SK-N-SH treated with all-trans-retinoic acid at 6 μM for 48 hours (cell line): ENCODE measurements at regions not wholly inside any gene's neighbourhood (a gene's known extent, or its start where the extent isn't known, plus 50 kb on each side); places are given as distances from the start of the nearest gene placed in this dataset.

Source experiments
- ATAC-seq: fragments of 200-7000 bp; cut with Tn5 transposase; 3 replicates; pipeline ENCODE4 v1.9.1; 2020; ENCODE audit warnings: mild to moderate bottlenecking, moderate library complexity
- ARNTL ChIP-seq: fragments of 450-650 bp; formaldehyde crosslinking; IDR thresholded peaks from 2 replicates; pipeline ENCODE4 v1.5.0; 2020; ENCODE audit warnings: low read depth, mild to moderate bottlenecking, moderate library complexity, borderline replicate concordance
- BACH2 ChIP-seq: fragments of 250-450 bp; sonication (Bioruptor Pico); IDR thresholded peaks from 2 replicates; pipeline ENCODE4 v1.9.0; 2021; ENCODE audit warnings: mild to moderate bottlenecking, borderline replicate concordance
- CREB5 ChIP-seq: fragments of 250-450 bp; sonication (Bioruptor Pico); IDR thresholded peaks from 2 replicates; pipeline ENCODE4 v1.5.1; 2020; ENCODE audit warnings: low read depth, mild to moderate bottlenecking, moderate library complexity
- CSDC2 ChIP-seq: fragments of 250-450 bp; sonication (Bioruptor Pico); IDR thresholded peaks from 2 replicates; pipeline ENCODE4 v1.5.0; 2020; ENCODE audit warnings: mild to moderate bottlenecking, moderate library complexity
- ESRRG ChIP-seq: fragments of 250-450 bp; sonication (Bioruptor Pico); IDR thresholded peaks from 2 replicates; pipeline ENCODE4 v1.6.1; 2021; ENCODE audit warnings: mild to moderate bottlenecking
- GLIS3 ChIP-seq: fragments of 250-450 bp; sonication (Bioruptor Pico); IDR thresholded peaks from 2 replicates; pipeline ENCODE4 v1.5.0; 2020; ENCODE audit warnings: mild to moderate bottlenecking, moderate library complexity
- ISL1 ChIP-seq: fragments of 250-450 bp; sonication (Bioruptor Pico); IDR thresholded peaks from 2 replicates; pipeline ENCODE4 v2.1.2; 2022; ENCODE audit warnings: mild to moderate bottlenecking, moderate library complexity
- OSR1 ChIP-seq: fragments of 250-450 bp; sonication (Bioruptor Pico); IDR thresholded peaks from 2 replicates; pipeline ENCODE4 v1.8.0; 2022; ENCODE audit warnings: moderate library complexity, mild to moderate bottlenecking, inconsistent platforms
- PATZ1 ChIP-seq: fragments of 250-450 bp; sonication (Bioruptor Pico); IDR thresholded peaks from 2 replicates; pipeline ENCODE4 v1.8.0; 2020; ENCODE audit warnings: mild to moderate bottlenecking, moderate library complexity, borderline replicate concordance
- POU6F1 ChIP-seq: fragments of 250-450 bp; sonication (Bioruptor Pico); IDR thresholded peaks from 2 replicates; pipeline ENCODE4 v1.8.0; 2021; ENCODE audit warnings: low read depth, mild to moderate bottlenecking, moderate library complexity, borderline replicate concordance
- PPARA ChIP-seq: fragments of 250-450 bp; sonication (Bioruptor Pico); IDR thresholded peaks from 2 replicates; pipeline ENCODE4 v1.5.0; 2020; ENCODE audit warnings: mild to moderate bottlenecking, borderline replicate concordance
- RARB ChIP-seq: fragments of 250-450 bp; sonication (Bioruptor Pico); IDR thresholded peaks from 2 replicates; pipeline ENCODE4 v1.8.0; 2021; ENCODE audit warnings: mild to moderate bottlenecking, moderate library complexity
- SNAI2 ChIP-seq: fragments of 250-450 bp; sonication (Bioruptor Pico); IDR thresholded peaks from 2 replicates; pipeline ENCODE4 v1.5.0; 2020; ENCODE audit warnings: mild to moderate bottlenecking, moderate library complexity
- TCF4 ChIP-seq: fragments of 250-450 bp; sonication (Bioruptor Pico); IDR thresholded peaks from 2 replicates; pipeline ENCODE4 v1.8.0; 2021; ENCODE audit warnings: mild to moderate bottlenecking, moderate library complexity, borderline replicate concordance
- TOX ChIP-seq: fragments of 250-450 bp; sonication (Bioruptor Pico); IDR thresholded peaks from 2 replicates; pipeline ENCODE4 v1.8.0; 2021; ENCODE audit warnings: mild to moderate bottlenecking, moderate library complexity, borderline replicate concordance
- TSHZ2 ChIP-seq: fragments of 250-450 bp; sonication (Bioruptor Pico); IDR thresholded peaks from 2 replicates; pipeline ENCODE4 v1.5.0; 2020; ENCODE audit warnings: mild to moderate bottlenecking, moderate library complexity
- ZC3H10 ChIP-seq: fragments of 250-450 bp; sonication (Bioruptor Pico); IDR thresholded peaks from 2 replicates; pipeline ENCODE4 v1.5.1; 2021; ENCODE audit warnings: mild to moderate bottlenecking, moderate library complexity
- ZFP3 ChIP-seq: fragments of 250-450 bp; sonication (Bioruptor Pico); IDR thresholded peaks from 2 replicates; pipeline ENCODE4 v1.5.0; 2020; ENCODE audit warnings: mild to moderate bottlenecking, moderate library complexity
- ZFP30 ChIP-seq: fragments of 450-650 bp; formaldehyde crosslinking; IDR thresholded peaks from 2 replicates; pipeline ENCODE4 v1.5.0; 2022; ENCODE audit warnings: mild to moderate bottlenecking, moderate library complexity
- ZNF565 ChIP-seq: fragments of 450-650 bp; formaldehyde crosslinking; conservative IDR thresholded peaks from 2 replicates; pipeline ENCODE4 v1.5.0; 2020; ENCODE audit warnings: low read depth, mild to moderate bottlenecking, moderate library complexity
- ZNF8 ChIP-seq: fragments of 450-650 bp; formaldehyde crosslinking; IDR thresholded peaks from 2 replicates; pipeline ENCODE4 v1.5.0; 2020; ENCODE audit warnings: mild to moderate bottlenecking, moderate library complexity

- ATAC-seq = no peak
- TF ChIP-seq ZNF565 (no peak), OSR1 (CRISPR knock-in tag) (no peak), CSDC2 (CRISPR knock-in tag) (no peak), ZNF8 (CRISPR knock-in tag) (no peak), PPARA (no peak), ZFP30 (CRISPR knock-in tag) (no peak)
Observed at GRCh38 chr13:31870511-31870910, 131.2 kb downstream of the RXFP2 start.

- no peak for ATAC-seq
- TF ChIP-seq GLIS3 (CRISPR knock-in tag) = no peak
- TF ChIP-seq ZC3H10 = no peak
- no peak for TF ChIP-seq ARNTL (CRISPR knock-in tag)
- no peak for TF ChIP-seq ZNF565
- no peak for TF ChIP-seq CSDC2 (CRISPR knock-in tag)
- TF ChIP-seq OSR1 (CRISPR knock-in tag) = no peak
- no peak for TF ChIP-seq ZNF8 (CRISPR knock-in tag)
- TF ChIP-seq PATZ1 = no peak
- TF ChIP-seq TOX = no peak
- TF ChIP-seq BACH2 = no peak
Observed at GRCh38 chr13:31873145-31873544, 133.8 kb downstream of the RXFP2 start.

GRCh38 chr13:31875134-31875533 is 135.8 kb downstream of the RXFP2 start:
- TF ChIP-seq ZFP30 (CRISPR knock-in tag) (no peak), ARNTL (CRISPR knock-in tag) (no peak), BACH2 (no peak), ESRRG (CRISPR knock-in tag) (no peak), SNAI2 (CRISPR knock-in tag) (no peak), CSDC2 (CRISPR knock-in tag) (no peak), ZC3H10 (no peak), POU6F1 (CRISPR knock-in tag) (no peak), TSHZ2 (CRISPR knock-in tag) (no peak), ZNF8 (CRISPR knock-in tag) (no peak), RARB (CRISPR knock-in tag) (no peak), CREB5 (CRISPR knock-in tag) (no peak), TCF4 (no peak), ZFP3 (CRISPR knock-in tag) (no peak), GLIS3 (CRISPR knock-in tag) (no peak), ISL1 (CRISPR knock-in tag) (no peak), PATZ1 (no peak), ZNF565 (no peak)
- ATAC-seq = no peak

- no peak for TF ChIP-seq ZNF8 (CRISPR knock-in tag)
- TF ChIP-seq, all 23 proteins: peak for 0
- ATAC-seq = no peak
Observed at GRCh38 chr13:31878052-31878451, 138.7 kb downstream of the RXFP2 start.
